ENCODE measurements at regions not wholly inside any gene's neighbourhood (a gene's known extent, or its start where the extent isn't known, plus 50 kb on each side); places are given as distances from the start of the nearest gene placed in this dataset.

DNA sequence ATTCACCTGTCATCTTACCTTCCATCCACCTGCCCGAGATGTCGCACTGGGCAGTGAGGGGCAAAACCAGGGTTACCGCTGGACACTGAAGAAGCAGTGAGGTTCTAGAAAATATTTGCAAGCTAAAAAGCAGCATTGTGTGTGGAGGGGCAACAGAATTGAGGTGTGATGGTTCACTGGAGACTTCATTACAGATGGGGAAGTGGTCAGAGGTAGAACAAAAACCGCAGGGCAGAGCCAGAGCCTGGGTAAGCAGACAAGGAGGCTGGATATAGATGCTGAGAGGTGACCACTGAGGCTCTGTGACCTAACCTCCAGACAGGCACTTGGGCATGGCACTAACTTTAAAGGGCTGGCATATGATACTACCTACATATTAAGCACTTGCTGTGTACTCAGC is 363.9 kb upstream of the PROX1 start:
- no peak for TF ChIP-seq EP300 (IDR thresholded peaks at IDR 0.05; ENCODE audit: borderline replicate concordance)
- TF ChIP-seq MAX (IDR thresholded peaks at IDR 0.05): no peak
- TF ChIP-seq RAD21 (IDR thresholded peaks at IDR 0.05; ENCODE audit: low read depth): no peak
- TF ChIP-seq YY1 (IDR thresholded peaks at IDR 0.05; ENCODE audit: low read depth): no peak
- TF ChIP-seq, protein P1, sequence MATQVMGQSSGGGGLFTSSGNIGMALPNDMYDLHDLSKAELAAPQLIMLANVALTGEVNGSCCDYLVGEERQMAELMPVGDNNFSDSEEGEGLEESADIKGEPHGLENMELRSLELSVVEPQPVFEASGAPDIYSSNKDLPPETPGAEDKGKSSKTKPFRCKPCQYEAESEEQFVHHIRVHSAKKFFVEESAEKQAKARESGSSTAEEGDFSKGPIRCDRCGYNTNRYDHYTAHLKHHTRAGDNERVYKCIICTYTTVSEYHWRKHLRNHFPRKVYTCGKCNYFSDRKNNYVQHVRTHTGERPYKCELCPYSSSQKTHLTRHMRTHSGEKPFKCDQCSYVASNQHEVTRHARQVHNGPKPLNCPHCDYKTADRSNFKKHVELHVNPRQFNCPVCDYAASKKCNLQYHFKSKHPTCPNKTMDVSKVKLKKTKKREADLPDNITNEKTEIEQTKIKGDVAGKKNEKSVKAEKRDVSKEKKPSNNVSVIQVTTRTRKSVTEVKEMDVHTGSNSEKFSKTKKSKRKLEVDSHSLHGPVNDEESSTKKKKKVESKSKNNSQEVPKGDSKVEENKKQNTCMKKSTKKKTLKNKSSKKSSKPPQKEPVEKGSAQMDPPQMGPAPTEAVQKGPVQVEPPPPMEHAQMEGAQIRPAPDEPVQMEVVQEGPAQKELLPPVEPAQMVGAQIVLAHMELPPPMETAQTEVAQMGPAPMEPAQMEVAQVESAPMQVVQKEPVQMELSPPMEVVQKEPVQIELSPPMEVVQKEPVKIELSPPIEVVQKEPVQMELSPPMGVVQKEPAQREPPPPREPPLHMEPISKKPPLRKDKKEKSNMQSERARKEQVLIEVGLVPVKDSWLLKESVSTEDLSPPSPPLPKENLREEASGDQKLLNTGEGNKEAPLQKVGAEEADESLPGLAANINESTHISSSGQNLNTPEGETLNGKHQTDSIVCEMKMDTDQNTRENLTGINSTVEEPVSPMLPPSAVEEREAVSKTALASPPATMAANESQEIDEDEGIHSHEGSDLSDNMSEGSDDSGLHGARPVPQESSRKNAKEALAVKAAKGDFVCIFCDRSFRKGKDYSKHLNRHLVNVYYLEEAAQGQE (IDR thresholded peaks at IDR 0.05; ENCODE audit: low read depth): no peak
- no peak for TF ChIP-seq EGR1 (IDR thresholded peaks at IDR 0.05)
- TF ChIP-seq CREB1 (IDR thresholded peaks at IDR 0.05; ENCODE audit: low read depth): no peak
- TF ChIP-seq TEAD4 (IDR thresholded peaks at IDR 0.05): no peak
- TF ChIP-seq TAF1 (IDR thresholded peaks at IDR 0.05; ENCODE audit: low read depth): no peak
- no peak for TF ChIP-seq FOXM1 (IDR thresholded peaks at IDR 0.05; ENCODE audit: borderline replicate concordance, low read depth)
- no peak for TF ChIP-seq CEBPB (IDR thresholded peaks at IDR 0.05)
- TF ChIP-seq TCF12 (IDR thresholded peaks at IDR 0.05; ENCODE audit: low read depth): no peak
- no peak for TF ChIP-seq ZBTB7A (IDR thresholded peaks at IDR 0.05; ENCODE audit: low read depth)
- TF ChIP-seq, protein P2, sequence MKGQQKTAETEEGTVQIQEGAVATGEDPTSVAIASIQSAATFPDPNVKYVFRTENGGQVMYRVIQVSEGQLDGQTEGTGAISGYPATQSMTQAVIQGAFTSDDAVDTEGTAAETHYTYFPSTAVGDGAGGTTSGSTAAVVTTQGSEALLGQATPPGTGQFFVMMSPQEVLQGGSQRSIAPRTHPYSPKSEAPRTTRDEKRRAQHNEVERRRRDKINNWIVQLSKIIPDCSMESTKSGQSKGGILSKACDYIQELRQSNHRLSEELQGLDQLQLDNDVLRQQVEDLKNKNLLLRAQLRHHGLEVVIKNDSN (IDR thresholded peaks at IDR 0.05): no peak

Data from Ishikawa (cell line).